ENCODE measurements at regions not wholly inside any gene's neighbourhood (a gene's known extent, or its start where the extent isn't known, plus 50 kb on each side); places are given as distances from the start of the nearest gene placed in this dataset.

DNA sequence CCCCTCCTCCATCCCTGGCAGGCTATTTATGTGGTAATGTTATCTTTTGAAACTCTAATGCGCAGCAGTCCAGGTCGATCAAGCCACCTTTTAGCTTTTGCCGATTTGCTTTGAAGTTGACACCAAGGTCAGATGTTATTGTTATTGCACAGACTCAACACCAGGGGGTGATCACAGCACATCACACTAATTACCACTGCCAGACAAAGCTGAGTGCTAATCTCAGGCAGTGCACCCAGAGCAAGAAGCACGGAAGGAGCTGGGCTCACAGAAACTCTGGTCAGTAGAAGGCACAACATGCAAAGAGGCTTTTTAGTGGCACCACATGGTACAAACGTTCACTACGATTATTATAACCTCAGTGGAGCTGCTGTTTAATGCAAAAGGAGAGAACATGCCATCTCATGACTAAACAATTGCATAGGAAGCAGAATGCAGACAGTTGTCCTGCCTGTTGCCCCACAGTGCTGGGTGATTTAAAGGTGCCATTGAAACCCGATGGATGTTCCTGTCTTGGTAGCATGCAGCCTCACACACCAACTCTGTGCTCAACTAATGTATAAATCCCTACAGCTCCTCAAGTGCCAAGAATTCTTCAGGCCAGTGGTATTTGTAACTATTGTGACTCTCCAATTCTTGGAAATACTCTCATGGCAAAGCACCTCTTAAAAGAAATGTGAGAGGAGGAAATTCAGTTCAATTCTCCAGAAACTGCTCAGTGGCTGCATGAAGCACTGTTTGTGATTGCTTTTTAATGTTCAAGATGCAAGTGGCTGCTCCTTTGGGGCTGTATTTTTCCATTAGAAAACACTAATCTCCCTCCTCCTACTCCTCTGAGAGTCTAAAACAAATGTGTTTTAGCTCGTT, 353.9 kb upstream of the DDI1 start (continued):
- TF ChIP-seq, protein P1, sequence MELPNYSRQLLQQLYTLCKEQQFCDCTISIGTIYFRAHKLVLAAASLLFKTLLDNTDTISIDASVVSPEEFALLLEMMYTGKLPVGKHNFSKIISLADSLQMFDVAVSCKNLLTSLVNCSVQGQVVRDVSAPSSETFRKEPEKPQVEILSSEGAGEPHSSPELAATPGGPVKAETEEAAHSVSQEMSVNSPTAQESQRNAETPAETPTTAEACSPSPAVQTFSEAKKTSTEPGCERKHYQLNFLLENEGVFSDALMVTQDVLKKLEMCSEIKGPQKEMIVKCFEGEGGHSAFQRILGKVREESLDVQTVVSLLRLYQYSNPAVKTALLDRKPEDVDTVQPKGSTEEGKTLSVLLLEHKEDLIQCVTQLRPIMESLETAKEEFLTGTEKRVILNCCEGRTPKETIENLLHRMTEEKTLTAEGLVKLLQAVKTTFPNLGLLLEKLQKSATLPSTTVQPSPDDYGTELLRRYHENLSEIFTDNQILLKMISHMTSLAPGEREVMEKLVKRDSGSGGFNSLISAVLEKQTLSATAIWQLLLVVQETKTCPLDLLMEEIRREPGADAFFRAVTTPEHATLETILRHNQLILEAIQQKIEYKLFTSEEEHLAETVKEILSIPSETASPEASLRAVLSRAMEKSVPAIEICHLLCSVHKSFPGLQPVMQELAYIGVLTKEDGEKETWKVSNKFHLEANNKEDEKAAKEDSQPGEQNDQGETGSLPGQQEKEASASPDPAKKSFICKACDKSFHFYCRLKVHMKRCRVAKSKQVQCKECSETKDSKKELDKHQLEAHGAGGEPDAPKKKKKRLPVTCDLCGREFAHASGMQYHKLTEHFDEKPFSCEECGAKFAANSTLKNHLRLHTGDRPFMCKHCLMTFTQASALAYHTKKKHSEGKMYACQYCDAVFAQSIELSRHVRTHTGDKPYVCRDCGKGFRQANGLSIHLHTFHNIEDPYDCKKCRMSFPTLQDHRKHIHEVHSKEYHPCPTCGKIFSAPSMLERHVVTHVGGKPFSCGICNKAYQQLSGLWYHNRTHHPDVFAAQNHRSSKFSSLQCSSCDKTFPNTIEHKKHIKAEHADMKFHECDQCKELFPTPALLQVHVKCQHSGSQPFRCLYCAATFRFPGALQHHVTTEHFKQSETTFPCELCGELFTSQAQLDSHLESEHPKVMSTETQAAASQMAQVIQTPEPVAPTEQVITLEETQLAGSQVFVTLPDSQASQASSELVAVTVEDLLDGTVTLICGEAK (IDR thresholded peaks at IDR 0.05; ENCODE audit: borderline replicate concordance) = no peak
- TF ChIP-seq EP300 (IDR thresholded peaks at IDR 0.05; ENCODE audit: borderline replicate concordance in 1 of 2, control insufficient read depth in 1 of 2, low read depth in 2 of 2, low read length in 2 of 2) = no peak
- TF ChIP-seq RFX5 (IDR thresholded peaks at IDR 0.05; ENCODE audit: low read depth, low read length) = no peak
- no peak for TF ChIP-seq ZBED1 (IDR thresholded peaks at IDR 0.05; ENCODE audit: borderline replicate concordance)

DNA sequence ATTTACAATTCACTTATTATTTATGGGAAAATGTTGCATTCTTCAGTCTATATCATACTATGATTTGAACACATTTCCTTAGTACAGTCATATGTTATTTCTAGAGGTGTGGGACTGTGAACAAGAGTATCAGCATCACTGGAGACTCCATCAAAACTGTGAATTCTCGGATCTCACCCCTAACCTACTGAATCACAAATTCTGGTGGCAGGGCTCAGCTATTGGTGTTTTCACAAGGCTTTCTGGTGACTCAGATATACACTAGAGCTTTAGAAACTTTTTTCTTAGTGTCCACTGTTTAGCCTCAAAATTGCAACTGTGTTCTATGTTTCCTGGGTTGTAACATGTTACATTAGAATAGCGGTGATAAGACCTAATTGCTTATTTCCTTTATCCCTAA, 352.9 kb upstream of the DDI1 start:
- in situ Hi-C loops (cut with MboI) (loop anchor here (5.0 kb wide), 1 partner anchor 469 kb away; no protein-coding TSS in a partner anchor), intact Hi-C loops (cut with micrococcal nuclease; ENCODE audit: unreplicated experiment) (loop anchor here (2.0 kb wide), 3 partner anchors 179 to 651 kb away; no protein-coding TSS in a partner anchor)
- ChIA-PET CTCF (interaction anchor here (0.6 to 3.2 kb wide), 7 partner anchors 10 to 561 kb away, joined by 3 to 22 read pairs (median 5); no protein-coding TSS in a partner anchor), POLR2A (no interaction called here), RAD21 (ENCODE audit: unreplicated experiment) (no interaction called here), SMC1A (ENCODE audit: uncharacterized antibody, unreplicated experiment) (interaction anchor here (1.7 to 2.2 kb wide), 3 partner anchors 11 to 465 kb away, joined by 4 to 11 read pairs (median 5); no protein-coding TSS in a partner anchor)
- Histone ChIP-seq H3K36me3 (ENCODE audit: control insufficient read depth in 2 of 2, insufficient read depth in 2 of 2, low read length in 1 of 2) (no peaks in the 10 kb centered on the region), H3K4me1 (ENCODE audit: control insufficient read depth, insufficient read depth, low read length) (no peaks in the 10 kb centered on the region), H4K20me1 (ENCODE audit: control insufficient read depth, insufficient read depth) (no peaks in the 10 kb centered on the region), H3K27ac (ENCODE audit: control insufficient read depth, insufficient read depth) (no peak overlapping the region), H2AFZ (ENCODE audit: control insufficient read depth, low read depth, low read length) (no peak overlapping the region), H3K4me3 (no peak overlapping the region), H3K79me2 (ENCODE audit: control insufficient read depth, insufficient read depth, low read length) (no peaks in the 10 kb centered on the region), H3K9me3 (replicated peaks; ENCODE audit: control insufficient read depth, insufficient read depth, low read length) (no peaks in the 10 kb centered on the region), H3K27me3 (replicated peaks in 1 of 2; ENCODE audit: control insufficient read depth in 2 of 2, insufficient read depth in 2 of 2, low read length in 1 of 2) (peaks cover 0 to 2% of the 10 kb centered on the region in 2 experiments; a peak in 1 of 4 replicates), H3K9ac (ENCODE audit: control insufficient read depth, insufficient read depth, low read length) (no peak overlapping the region), H3K4me2 (ENCODE audit: control insufficient read depth, insufficient read depth) (no peak overlapping the region)
- 38% methylated on average over 2 of the region's 2 CpGs for whole genome bisulfite sequencing (ENCODE audit: insufficient coverage, insufficient replicate concordance, low lambda C conversion rate, missing lambda C conversion rate)
- ATAC-seq (no peak), DNase-seq (ENCODE audit: low read depth, low spot score) (no peak), FAIRE-seq (no peak)
- no TSS peak for BruUV-seq (replicated peaks)
- TF ChIP-seq ATF2 (IDR thresholded peaks at IDR 0.05; ENCODE audit: low read length) = no peak
- TF ChIP-seq NKRF (conservative IDR thresholded peaks at IDR 0.05) = no peak
- TF ChIP-seq CBX3 (IDR thresholded peaks at IDR 0.05; ENCODE audit: borderline replicate concordance, low read depth) = no peak
- no peak for TF ChIP-seq WRNIP1 (IDR thresholded peaks at IDR 0.05; ENCODE audit: borderline replicate concordance, low read depth, low read length)
- TF ChIP-seq IRF4 (IDR thresholded peaks at IDR 0.05; ENCODE audit: low read depth, low read length) = no peak
- no peak for TF ChIP-seq MAX (IDR thresholded peaks at IDR 0.05; ENCODE audit: low read depth, low read length)
- TF ChIP-seq SMC3 (IDR thresholded peaks at IDR 0.05; ENCODE audit: borderline replicate concordance, low read length) = no peak
- TF ChIP-seq JUND (IDR thresholded peaks at IDR 0.05; ENCODE audit: low read depth, low read length) = no peak
- TF ChIP-seq HCFC1 (IDR thresholded peaks at IDR 0.05; ENCODE audit: low read length) = no peak
- TF ChIP-seq RELA (IDR thresholded peaks at IDR 0.05; ENCODE audit: borderline replicate concordance, partially characterized antibody) = no peak

Measured in GM12878 (cell line).